ENCODE measurements at regions not wholly inside any gene's neighbourhood (a gene's known extent, or its start where the extent isn't known, plus 50 kb on each side); places are given as distances from the start of the nearest gene placed in this dataset.

DNA sequence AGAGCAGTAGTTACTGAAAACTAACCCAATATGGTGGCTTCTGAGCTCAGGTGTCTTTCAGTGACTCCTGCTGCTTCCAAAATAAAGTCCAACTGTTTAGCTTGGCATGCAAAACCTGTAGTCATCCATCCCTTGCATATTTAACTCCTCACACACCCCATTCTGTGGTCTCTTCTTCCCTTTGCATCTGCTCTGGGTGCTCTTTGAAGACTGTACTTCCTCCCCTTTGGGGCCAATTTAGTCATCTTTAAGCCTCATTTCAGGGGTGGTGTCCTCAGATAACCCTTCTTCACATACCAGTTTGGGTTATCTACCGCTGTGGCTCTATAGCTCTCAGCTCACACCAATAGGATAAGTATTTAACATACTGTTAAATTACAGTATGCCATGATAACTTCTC lies 209.9 kb upstream of the DMRT1 start:
- Histone ChIP-seq H2BK5ac (ENCODE audit: low read depth, low read length, poor library complexity) (no peak overlapping the region), H3K14ac (ENCODE audit: low read length) (no peak overlapping the region), H3K4ac (ENCODE audit: low read depth, low read length) (no peak overlapping the region), H3K79me1 (ENCODE audit: low read length) (no peaks in the 10 kb centered on the region), H2AFZ (ENCODE audit: insufficient read depth, low read length, poor library complexity) (no peak overlapping the region), H2AK5ac (ENCODE audit: low read length) (no peak overlapping the region), H3K4me3 (ENCODE audit: low read depth, low read length) (no peak overlapping the region), H4K12ac (ENCODE audit: low read depth, low read length) (no peak overlapping the region), H2BK120ac (ENCODE audit: insufficient read depth, low read length, poor library complexity) (no peak overlapping the region), H2BK12ac (ENCODE audit: low read length) (no peak overlapping the region), H3K79me2 (ENCODE audit: control insufficient read depth, insufficient read depth, low read length, poor library complexity) (no peaks in the 10 kb centered on the region), H3K23ac (ENCODE audit: low read length) (no peak overlapping the region), H3K4me2 (ENCODE audit: low read length) (no peak overlapping the region), H3K9ac (ENCODE audit: low read length) (no peak overlapping the region), H3K9me3 (ENCODE audit: insufficient read depth, low read depth, low read length) (peaks cover 1% of the 10 kb centered on the region), H4K8ac (ENCODE audit: low read depth, low read length) (no peak overlapping the region), H3K27me3 (ENCODE audit: insufficient read depth, low read length) (no peaks in the 10 kb centered on the region), H3K36me3 (ENCODE audit: control insufficient read depth in 1 of 2, insufficient read depth in 2 of 2, low read length in 2 of 2) (no peaks in the 10 kb centered on the region), H3K18ac (ENCODE audit: low read length) (no peak overlapping the region), H4K91ac (ENCODE audit: low read depth, low read length) (no peak overlapping the region), H3K27ac (ENCODE audit: low read depth, low read length) (no peak overlapping the region), H3K4me1 (ENCODE audit: control insufficient read depth in 1 of 2, insufficient read depth in 2 of 2, low read length in 2 of 2) (peaks cover 3 to 11% of the 10 kb centered on the region in 2 experiments)
- no CpG with 5 or more reads among the region's 1 CpG for WGBS (ENCODE audit: extremely low coverage, insufficient coverage, insufficient read length)
- DNase-seq = no peak

DNA sequence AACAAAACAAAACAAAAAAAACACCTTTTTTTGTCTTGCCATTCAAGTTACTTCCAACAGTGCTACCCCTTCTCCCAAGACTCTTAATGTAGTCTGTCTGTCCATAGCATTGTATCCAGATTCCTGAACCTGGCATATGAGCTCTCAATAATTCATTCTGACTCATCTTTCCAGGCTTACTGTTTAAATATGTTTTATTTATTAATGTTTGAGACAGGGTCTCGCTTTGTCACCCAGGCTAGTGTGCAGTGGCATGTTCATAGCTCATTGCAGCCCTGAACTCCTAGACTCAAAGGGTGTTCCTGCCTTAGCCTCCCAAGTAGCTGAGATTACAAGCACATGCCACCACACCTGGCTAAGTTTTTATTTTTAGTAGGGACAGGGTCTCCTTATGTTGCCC lies 208.0 kb upstream of the DMRT1 start:
- H3K27ac ChIP-seq (ENCODE audit: low read depth, low read length) = no peak overlapping the region
- H3K79me1 ChIP-seq (ENCODE audit: low read length) = no peaks in the 10 kb centered on the region
- no peak overlapping the region for H2AFZ ChIP-seq (ENCODE audit: insufficient read depth, low read length, poor library complexity)

DNA sequence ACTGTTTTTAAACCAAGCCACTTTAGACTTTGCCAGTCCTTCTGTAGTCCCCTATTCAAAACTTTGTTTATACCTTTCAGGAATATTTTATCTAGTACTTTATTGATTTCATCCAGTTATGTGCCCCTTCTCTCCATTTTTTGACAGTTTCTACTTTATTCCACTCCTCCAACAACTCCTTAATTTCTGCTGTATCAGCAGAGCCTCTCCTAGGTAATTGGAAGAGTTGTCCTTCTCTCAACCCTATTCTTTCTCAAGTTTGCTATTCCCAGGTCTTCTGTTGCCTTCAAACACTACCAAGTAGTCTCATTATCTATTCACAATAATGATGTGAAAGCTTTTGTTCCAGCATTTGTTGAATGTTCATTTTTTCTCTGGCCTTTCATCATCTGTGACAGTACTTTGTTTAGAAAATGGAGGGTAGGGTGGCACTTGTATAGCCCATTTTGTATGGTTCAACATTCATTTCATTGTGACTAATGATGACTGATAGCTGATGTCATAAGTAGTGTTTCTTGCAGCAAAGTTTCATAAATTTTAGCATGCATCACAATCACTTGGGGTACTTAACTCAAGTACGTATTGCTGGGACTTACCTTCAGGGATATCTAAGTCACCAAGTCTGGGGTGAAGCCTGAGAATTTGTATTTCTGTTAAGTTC lies 204.4 kb upstream of the DMRT1 start:
- Histone ChIP-seq H3K4me2 (ENCODE audit: low read length) (no peak overlapping the region), H3K9ac (ENCODE audit: low read length) (no peak overlapping the region), H3K14ac (ENCODE audit: low read length) (no peak overlapping the region), H3K4ac (ENCODE audit: low read depth, low read length) (no peak overlapping the region), H4K91ac (ENCODE audit: low read depth, low read length) (no peak overlapping the region), H2BK12ac (ENCODE audit: low read length) (no peak overlapping the region), H4K12ac (ENCODE audit: low read depth, low read length) (no peak overlapping the region), H2BK5ac (ENCODE audit: low read depth, low read length, poor library complexity) (no peak overlapping the region), H3K9me3 (ENCODE audit: insufficient read depth, low read depth, low read length) (peaks cover 1% of the 10 kb centered on the region), H3K18ac (ENCODE audit: low read length) (no peak overlapping the region), H2BK120ac (ENCODE audit: insufficient read depth, low read length, poor library complexity) (no peak overlapping the region), H3K4me1 (ENCODE audit: control insufficient read depth in 1 of 2, insufficient read depth in 2 of 2, low read length in 2 of 2) (no peaks in the 10 kb centered on the region), H3K79me2 (ENCODE audit: control insufficient read depth, insufficient read depth, low read length, poor library complexity) (no peaks in the 10 kb centered on the region), H3K36me3 (ENCODE audit: control insufficient read depth in 1 of 2, insufficient read depth in 2 of 2, low read length in 2 of 2) (no peaks in the 10 kb centered on the region), H3K79me1 (ENCODE audit: low read length) (no peaks in the 10 kb centered on the region), H4K8ac (ENCODE audit: low read depth, low read length) (no peak overlapping the region), H3K27me3 (ENCODE audit: insufficient read depth, low read length) (no peaks in the 10 kb centered on the region), H2AFZ (ENCODE audit: insufficient read depth, low read length, poor library complexity) (no peak overlapping the region), H3K23ac (ENCODE audit: low read length) (no peak overlapping the region), H3K27ac (ENCODE audit: low read depth, low read length) (no peak overlapping the region), H2AK5ac (ENCODE audit: low read length) (no peak overlapping the region), H3K4me3 (ENCODE audit: low read depth, low read length) (no peak overlapping the region)
- no peak for DNase-seq
- no CpG with 5 or more reads among the region's 1 CpG for WGBS (ENCODE audit: extremely low coverage, insufficient coverage, insufficient read length)

More for the DNA sequence above, 208.0 kb upstream of the DMRT1 start:
- H3K79me2 ChIP-seq (ENCODE audit: control insufficient read depth, insufficient read depth, low read length, poor library complexity) = no peaks in the 10 kb centered on the region
- H2BK12ac ChIP-seq (ENCODE audit: low read length) = no peak overlapping the region
- H3K4me3 ChIP-seq (ENCODE audit: low read depth, low read length) = no peak overlapping the region
- H2AK5ac ChIP-seq (ENCODE audit: low read length) = no peak overlapping the region
- peaks cover 1% of the 10 kb centered on the region for H3K9me3 ChIP-seq (ENCODE audit: insufficient read depth, low read depth, low read length)
- H3K4ac ChIP-seq (ENCODE audit: low read depth, low read length) = peak overlapping the region; percentile 20
- no CpG with 5 or more reads among the region's 1 CpG for WGBS (ENCODE audit: extremely low coverage, insufficient coverage, insufficient read length)
- H3K4me1 ChIP-seq (ENCODE audit: control insufficient read depth in 1 of 2, insufficient read depth in 2 of 2, low read length in 2 of 2) = peaks cover 3 to 8% of the 10 kb centered on the region in 2 experiments
- H3K36me3 ChIP-seq (ENCODE audit: control insufficient read depth in 1 of 2, insufficient read depth in 2 of 2, low read length in 2 of 2) = no peaks in the 10 kb centered on the region
- H3K9ac ChIP-seq (ENCODE audit: low read length) = no peak overlapping the region
- H2BK5ac ChIP-seq (ENCODE audit: low read depth, low read length, poor library complexity) = no peak overlapping the region
- no peak overlapping the region for H2BK120ac ChIP-seq (ENCODE audit: insufficient read depth, low read length, poor library complexity)
- no peak for DNase-seq
- no peaks in the 10 kb centered on the region for H3K27me3 ChIP-seq (ENCODE audit: insufficient read depth, low read length)
- peak overlapping the region; percentile 52 for H3K18ac ChIP-seq (ENCODE audit: low read length)
- no peak overlapping the region for H3K14ac ChIP-seq (ENCODE audit: low read length)
- H3K23ac ChIP-seq (ENCODE audit: low read length) = no peak overlapping the region
- H4K91ac ChIP-seq (ENCODE audit: low read depth, low read length) = no peak overlapping the region
- no peak overlapping the region for H4K8ac ChIP-seq (ENCODE audit: low read depth, low read length)
- H4K12ac ChIP-seq (ENCODE audit: low read depth, low read length) = no peak overlapping the region
- no peak overlapping the region for H3K4me2 ChIP-seq (ENCODE audit: low read length)

DNA sequence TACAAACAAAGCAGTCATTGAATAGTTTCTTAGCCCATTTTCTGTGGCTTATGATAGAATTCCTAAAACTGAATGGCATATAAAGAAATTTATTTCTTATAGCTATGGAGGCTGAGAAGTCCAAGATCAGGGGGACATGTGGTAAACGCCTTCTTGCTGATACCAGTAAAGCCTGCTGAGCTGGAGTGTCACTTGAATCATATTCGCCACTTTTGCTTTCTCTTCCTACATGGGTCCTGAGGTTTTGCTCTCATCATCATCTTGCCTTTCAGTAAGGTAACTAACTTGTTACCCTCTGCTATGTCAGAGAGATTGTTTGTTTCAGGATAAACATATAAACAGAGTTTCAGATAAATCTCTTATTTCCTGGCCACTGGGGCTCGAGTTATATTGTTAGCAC lies 203.3 kb upstream of the DMRT1 start:
- H2BK5ac ChIP-seq (ENCODE audit: low read depth, low read length, poor library complexity) = no peak overlapping the region
- no peak for DNase-seq
- no peaks in the 10 kb centered on the region for H3K27me3 ChIP-seq (ENCODE audit: insufficient read depth, low read length)
- no peak overlapping the region for H3K18ac ChIP-seq (ENCODE audit: low read length)
- no peak overlapping the region for H2BK12ac ChIP-seq (ENCODE audit: low read length)
- no peak overlapping the region for H2BK120ac ChIP-seq (ENCODE audit: insufficient read depth, low read length, poor library complexity)
- no peaks in the 10 kb centered on the region for H3K4me1 ChIP-seq (ENCODE audit: control insufficient read depth in 1 of 2, insufficient read depth in 2 of 2, low read length in 2 of 2)
- no peaks in the 10 kb centered on the region for H3K79me2 ChIP-seq (ENCODE audit: control insufficient read depth, insufficient read depth, low read length, poor library complexity)
- H3K36me3 ChIP-seq (ENCODE audit: control insufficient read depth in 1 of 2, insufficient read depth in 2 of 2, low read length in 2 of 2) = no peaks in the 10 kb centered on the region
- H3K9ac ChIP-seq (ENCODE audit: low read length) = no peak overlapping the region
- H4K91ac ChIP-seq (ENCODE audit: low read depth, low read length) = no peak overlapping the region
- H3K23ac ChIP-seq (ENCODE audit: low read length) = no peak overlapping the region
- no CpG with 5 or more reads among the region's 3 CpGs for WGBS (ENCODE audit: extremely low coverage, insufficient coverage, insufficient read length)
- peaks cover 1% of the 10 kb centered on the region for H3K9me3 ChIP-seq (ENCODE audit: insufficient read depth, low read depth, low read length)
- no peak overlapping the region for H2AFZ ChIP-seq (ENCODE audit: insufficient read depth, low read length, poor library complexity)
- no peak overlapping the region for H4K8ac ChIP-seq (ENCODE audit: low read depth, low read length)
- H2AK5ac ChIP-seq (ENCODE audit: low read length) = no peak overlapping the region
- no peak overlapping the region for H3K27ac ChIP-seq (ENCODE audit: low read depth, low read length)
- H3K4me3 ChIP-seq (ENCODE audit: low read depth, low read length) = no peak overlapping the region
- H3K14ac ChIP-seq (ENCODE audit: low read length) = no peak overlapping the region
- no peak overlapping the region for H4K12ac ChIP-seq (ENCODE audit: low read depth, low read length)
- no peaks in the 10 kb centered on the region for H3K79me1 ChIP-seq (ENCODE audit: low read length)
- no peak overlapping the region for H3K4me2 ChIP-seq (ENCODE audit: low read length)
- H3K4ac ChIP-seq (ENCODE audit: low read depth, low read length) = no peak overlapping the region

Measured in trophoblast cell (in vitro differentiated cells and primary cell).